Epithelial cell of prostate (primary cell): ENCODE measurements at regions not wholly inside any gene's neighbourhood (a gene's known extent, or its start where the extent isn't known, plus 50 kb on each side); places are given as distances from the start of the nearest gene placed in this dataset.

Source experiments
- DNase-seq: peaks from one replicate; pipeline ENCODE4 v3.0.0-alpha.2; 2011; ENCODE audit warnings: low read depth, low spot score
- H3K27ac ChIP-seq: fragments of 450-650 bp; 2 replicates; pipeline ENCODE4 v1.5.1; 2017; ENCODE audit warnings: mild to moderate bottlenecking

DNA sequence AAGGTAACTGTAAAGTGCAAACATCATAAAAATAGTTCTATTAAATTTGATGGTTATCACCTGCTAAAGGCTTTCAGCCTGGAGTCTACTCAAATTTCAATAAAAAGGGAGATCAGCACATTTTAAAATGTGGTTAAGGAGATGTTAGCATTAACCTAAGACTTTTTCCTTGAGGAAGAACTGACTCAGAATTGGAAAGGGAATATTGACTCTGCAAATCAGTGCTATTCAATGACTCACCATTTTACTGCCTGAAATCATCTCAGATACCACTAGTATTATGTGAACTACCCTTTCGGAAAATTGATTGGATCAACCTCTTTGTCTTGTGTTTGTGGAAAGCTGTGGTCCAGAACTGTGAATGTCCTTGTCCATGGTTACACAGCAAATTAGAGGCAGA is 113.3 kb downstream of the ADRB2 start:
- peak overlapping the region; percentile 3 for H3K27ac ChIP-seq
- no peak for DNase-seq

GRCh38 chr5:148941810-148942209 is 115.4 kb downstream of the ADRB2 start:
- DNase-seq: no peak
- H3K27ac ChIP-seq: no peak overlapping the region

DNA sequence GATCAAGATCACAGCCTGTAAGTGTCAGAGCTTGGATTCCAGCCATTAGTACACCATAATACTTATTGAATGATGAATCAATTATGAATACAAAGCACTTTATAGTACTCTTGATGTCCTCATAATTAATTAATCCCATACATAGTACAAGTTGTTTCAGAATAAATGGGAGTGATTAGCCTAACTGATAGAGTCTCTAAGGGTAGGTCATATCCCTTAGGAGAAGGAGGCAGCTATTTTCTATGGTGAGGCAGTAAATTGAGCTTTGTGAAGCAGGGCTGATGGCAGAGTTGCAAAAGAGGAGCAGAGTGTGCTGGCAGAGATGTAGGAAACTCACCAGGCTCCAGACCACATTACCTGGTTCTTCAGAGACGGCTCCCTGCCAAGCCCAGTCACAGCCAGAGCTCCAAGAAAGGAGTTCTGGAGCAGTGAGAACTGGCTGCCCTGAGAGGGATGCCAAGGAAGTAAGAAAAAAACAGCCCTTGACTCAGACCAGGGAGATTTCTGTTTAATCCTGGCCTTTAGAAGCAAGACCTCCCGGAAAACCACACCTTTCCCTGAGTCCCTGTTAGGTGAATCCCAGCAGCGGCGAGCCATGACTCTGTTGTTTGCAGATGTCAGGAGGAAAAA is 112.9 kb downstream of the SH3TC2 start:
- DNase-seq: peak; percentile 70
- H3K27ac ChIP-seq: peak overlapping the region; percentile 76

- H3K27ac ChIP-seq: peak overlapping the region; percentile 76
- no peak for DNase-seq
Observed at GRCh38 chr5:148950471-148950863, 112.4 kb downstream of the SH3TC2 start.

GRCh38 chr5:148950892-148951291 is 112.0 kb downstream of the SH3TC2 start:
- H3K27ac ChIP-seq: peak overlapping the region; percentile 76
- no peak for DNase-seq

GRCh38 chr5:148951612-148952011 is 111.2 kb downstream of the SH3TC2 start:
- no peak for DNase-seq
- H3K27ac ChIP-seq: no peak overlapping the region

- H3K27ac ChIP-seq: no peak overlapping the region
- no peak for DNase-seq
Observed at GRCh38 chr5:148952097-148952867, 110.6 kb downstream of the SH3TC2 start.

- DNase-seq: no peak
Observed at GRCh38 chr5:148953711-148954110, 109.2 kb downstream of the SH3TC2 start.

More at GRCh38 chr5:148953711-148954110, 109.2 kb downstream of the SH3TC2 start:
- no peak overlapping the region for H3K27ac ChIP-seq
